HepG2 (cell line): ENCODE measurements at regions not wholly inside any gene's neighbourhood (a gene's known extent, or its start where the extent isn't known, plus 50 kb on each side); places are given as distances from the start of the nearest gene placed in this dataset.

Experiments
- ATAC-seq: fragments of 200-7000 bp; cut with Tn5 transposase; 3 replicates; pipeline ENCODE4 v1.9.1; 2020; ENCODE audit warnings: mild to moderate bottlenecking, moderate library complexity
- BruUV-seq: library from RNA; stranded (reverse); fragments of 400-500 nt; replicated peaks from 2 replicates; lab custom pipeline; 2021; lab: Mats Ljungman, UMichigan
- CTCF ChIA-PET: fragments of 300-600 bp; formaldehyde crosslinking; extraction: SDS; loops from one replicate; lab custom pipeline; 2021; ENCODE audit warnings: low total read pairs, inconsistent platforms, low intra/inter-chr PET ratio; lab: Yijun Ruan, JAX
- POLR2A ChIA-PET: fragments of 350-600 bp; sonication (Branson Sonifier 250); formaldehyde crosslinking; loops from one replicate; lab custom pipeline; 2020; ENCODE audit warnings: antibody characterized with exemption, inconsistent platforms; lab: Yijun Ruan, JAX
- DNase-seq: peaks from one replicate; pipeline ENCODE4 v3.0.0-alpha.2; 2015; ENCODE audit warnings: low spot score
- FAIRE-seq: peaks from 3 replicates; lab custom pipeline; 2011; peaks lifted over from hg19 to GRCh38; lab: Jason Lieb, UNC
- H2AFZ ChIP-seq: one replicate; pipeline ENCODE4 v1.6.1; 2011; ENCODE audit warnings: low read length, inconsistent platforms
- H3K27ac ChIP-seq: fragments of 300-600 bp; 3 replicates; pipeline ENCODE4 v1.8.0; 2011; ENCODE audit warnings: mixed run types, mild to moderate bottlenecking, mixed read lengths, low read length, inconsistent platforms; ENCODE audit not compliant: insufficient read depth; ENCODE audit errors: extremely low read length
- H3K27me3 ChIP-seq, 2 experiments: fragments of 200-600 bp in 1 of 2; 2 replicates in 1 of 2; 3 replicates in 1 of 2; pipeline versions ENCODE4 v1.6.0 to v1.8.0; 2011; ENCODE audit warnings: low read length in 2 of 2, mild to moderate bottlenecking in 2 of 2, moderate library complexity in 2 of 2, inconsistent platforms in 1 of 2; ENCODE audit not compliant: insufficient read depth in 2 of 2, control insufficient read depth in 1 of 2
- H3K36me3 ChIP-seq, 2 experiments: fragments of 200-600 bp in 1 of 2; replicated peaks in 1 of 2; 2 replicates in 1 of 2; 3 replicates in 1 of 2; pipeline versions ENCODE4 v1.5.1 to v1.8.0; 2011; ENCODE audit warnings: low read length in 2 of 2, inconsistent platforms in 1 of 2; ENCODE audit not compliant: insufficient read depth in 2 of 2, control insufficient read depth in 1 of 2
- H3K4me1 ChIP-seq: 2 replicates; pipeline ENCODE4 v1.5.1; 2012; ENCODE audit warnings: low read length, inconsistent platforms; ENCODE audit not compliant: insufficient read depth
- H3K4me2 ChIP-seq: 2 replicates; pipeline ENCODE4 v1.6.0; 2011; ENCODE audit warnings: low read depth, low read length, inconsistent platforms
- H3K4me3 ChIP-seq, 3 experiments: fragments of 200-600 bp in 1 of 3; sonication (generic), shearing (Covaris generic) in 1 of 3; replicated peaks in 1 of 3; 2 replicates each; pipeline ENCODE4 v1.5.1; 2011 to 2016; ENCODE audit warnings: low read length in 3 of 3, inconsistent platforms in 2 of 3, low read depth in 2 of 3, mild to moderate bottlenecking in 2 of 3, control low read depth in 1 of 3, mixed read lengths in 1 of 3; ENCODE audit not compliant: insufficient read depth in 1 of 3
- H3K79me2 ChIP-seq: one replicate; pipeline ENCODE4 v1.6.1; 2011; ENCODE audit warnings: low read length, inconsistent platforms; ENCODE audit not compliant: insufficient read depth
- H3K9ac ChIP-seq: 2 replicates; pipeline ENCODE4 v1.6.0; 2011; ENCODE audit warnings: mild to moderate bottlenecking, low read depth, low read length, inconsistent platforms; ENCODE audit not compliant: insufficient read depth
- H3K9me3 ChIP-seq: 2 replicates; pipeline ENCODE4 v1.5.1; 2012; ENCODE audit warnings: mild to moderate bottlenecking, low read length
- H4K20me1 ChIP-seq: 2 replicates; pipeline ENCODE4 v1.6.0; 2011; ENCODE audit warnings: inconsistent platforms, mild to moderate bottlenecking, low read length, moderate library complexity; ENCODE audit not compliant: insufficient read depth
- AGO1 ChIP-seq: fragments of 200-400 bp; formaldehyde crosslinking; IDR thresholded peaks from 2 replicates; pipeline ENCODE4 v1.6.1; 2017; ENCODE audit warnings: mild to moderate bottlenecking, low read depth, low read length, moderate library complexity; ENCODE audit not compliant: poor library complexity, severe bottlenecking
- BRCA1 ChIP-seq: sonication (generic); formaldehyde crosslinking; IDR thresholded peaks from 2 replicates; pipeline ENCODE4 v1.4.0; 2020; ENCODE audit warnings: missing genetic modification reagents
- GPBP1L1 ChIP-seq: sonication (generic); formaldehyde crosslinking; IDR thresholded peaks from 2 replicates; pipeline ENCODE4 v1.5.0; 2020; ENCODE audit warnings: mild to moderate bottlenecking, missing genetic modification reagents
- POLR2G ChIP-seq: fragments of 200-400 bp; formaldehyde crosslinking; IDR thresholded peaks from 2 replicates; pipeline ENCODE4 v1.6.1; 2018; ENCODE audit warnings: mild to moderate bottlenecking, low read depth, low read length, moderate library complexity
- PRPF4 ChIP-seq: fragments of 200-400 bp; formaldehyde crosslinking; IDR thresholded peaks from 2 replicates; pipeline ENCODE4 v1.6.1; 2016; ENCODE audit warnings: low read length, low read depth; ENCODE audit not compliant: poor library complexity, severe bottlenecking
- RARG ChIP-seq: sonication (generic); formaldehyde crosslinking; IDR thresholded peaks from 2 replicates; pipeline ENCODE4 v1.4.0; 2020; ENCODE audit warnings: low read depth, mild to moderate bottlenecking, missing genetic modification reagents
- ZBTB2 ChIP-seq: sonication (generic); formaldehyde crosslinking; IDR thresholded peaks from 2 replicates; pipeline ENCODE4 v1.8.0; 2022; ENCODE audit warnings: low read depth, missing genetic modification reagents
- ZFP91 ChIP-seq: sonication (generic); formaldehyde crosslinking; IDR thresholded peaks from 2 replicates; pipeline ENCODE4 v1.9.0; 2022; ENCODE audit warnings: missing genetic modification reagents, mild to moderate bottlenecking, borderline replicate concordance
- ZNF207 ChIP-seq: fragments of 450-650 bp; IDR thresholded peaks from 2 replicates; pipeline ENCODE4 v1.6.1; 2016; ENCODE audit warnings: antibody characterized with exemption, borderline replicate concordance
- ZNF333 ChIP-seq: sonication (generic); formaldehyde crosslinking; IDR thresholded peaks from 2 replicates; pipeline ENCODE4 v1.4.0; 2020; ENCODE audit warnings: mild to moderate bottlenecking, missing genetic modification reagents, borderline replicate concordance
- ZNF460 ChIP-seq: sonication (generic); formaldehyde crosslinking; IDR thresholded peaks from 2 replicates; pipeline ENCODE4 v1.5.1; 2020; ENCODE audit warnings: missing genetic modification reagents, mild to moderate bottlenecking, borderline replicate concordance
- ZNF703 ChIP-seq: sonication (generic); formaldehyde crosslinking; IDR thresholded peaks from 2 replicates; pipeline ENCODE4 v1.5.1; 2020; ENCODE audit warnings: missing genetic modification reagents, mild to moderate bottlenecking, moderate library complexity, borderline replicate concordance
- ZNF770 ChIP-seq: sonication (generic); formaldehyde crosslinking; IDR thresholded peaks from 2 replicates; pipeline ENCODE4 v1.5.0; 2020; ENCODE audit warnings: mild to moderate bottlenecking, missing genetic modification reagents
- WGBS: methylation state at CpG from one replicate; pipeline ENCODE4 v1.1.6; 2017; ENCODE audit warnings: low lambda C conversion rate; 5-methylcytosine and 5-hydroxymethylcytosine counted together
- in situ Hi-C: cut with HindIII; loops from 2 replicates; pipeline ENCODE4 v1.10.0; 2017; ENCODE audit warnings: low pct_unique_long_range_greater_than_20kb; ENCODE audit not compliant: extremely low pct_ligation_motif_present
- intact Hi-C: fragments of 100-400 bp; cut with micrococcal nuclease; formaldehyde crosslinking; loops from one replicate; pipeline ENCODE4 v1.10.0; 2022; ENCODE audit not compliant: unreplicated experiment

- no peak overlapping the region for H2AFZ ChIP-seq
- DNase-seq (no peak), FAIRE-seq (no peak), ATAC-seq (no peak; the same call in 2 of the 3 replicates)
- no peak overlapping the region for H3K27ac ChIP-seq
- H3K4me3 ChIP-seq: no peak overlapping the region
- no peaks in the 10 kb centered on the region for H3K79me2 ChIP-seq
- no peak overlapping the region for H3K4me2 ChIP-seq
- H4K20me1 ChIP-seq: no peaks in the 10 kb centered on the region
- H3K9me3 ChIP-seq: no peaks in the 10 kb centered on the region
- POLR2A ChIA-PET: no interaction called here
- H3K4me1 ChIP-seq: no peaks in the 10 kb centered on the region
- no peaks in the 10 kb centered on the region for H3K36me3 ChIP-seq
- H3K9ac ChIP-seq: no peak overlapping the region
- intact Hi-C loops: no loop called here
- 95% methylated on average over 16 of the region's 29 CpGs for WGBS
- CTCF ChIA-PET: no interaction called here
- H3K27me3 ChIP-seq: no peaks in the 10 kb centered on the region
- no TSS peak for BruUV-seq
- in situ Hi-C loops: no loop called here
- TF ChIP-seq ZBTB2 (CRISPR knock-in tag) (no peak), ZNF460 (CRISPR knock-in tag) (no peak), ZNF703 (CRISPR knock-in tag) (no peak), ZNF333 (CRISPR knock-in tag) (no peak), BRCA1 (CRISPR knock-in tag) (no peak), RARG (CRISPR knock-in tag) (no peak), ZNF207 (no peak), ZNF770 (CRISPR knock-in tag) (no peak), POLR2G (no peak), AGO1 (no peak), GPBP1L1 (CRISPR knock-in tag) (no peak), PRPF4 (no peak), ZFP91 (CRISPR knock-in tag) (no peak)
Observed at GRCh38 chr9:94478755-94479730, 75.8 kb upstream of the PCAT7 start.
